ENCODE measurements at regions not wholly inside any gene's neighbourhood (a gene's known extent, or its start where the extent isn't known, plus 50 kb on each side); places are given as distances from the start of the nearest gene placed in this dataset.

DNA sequence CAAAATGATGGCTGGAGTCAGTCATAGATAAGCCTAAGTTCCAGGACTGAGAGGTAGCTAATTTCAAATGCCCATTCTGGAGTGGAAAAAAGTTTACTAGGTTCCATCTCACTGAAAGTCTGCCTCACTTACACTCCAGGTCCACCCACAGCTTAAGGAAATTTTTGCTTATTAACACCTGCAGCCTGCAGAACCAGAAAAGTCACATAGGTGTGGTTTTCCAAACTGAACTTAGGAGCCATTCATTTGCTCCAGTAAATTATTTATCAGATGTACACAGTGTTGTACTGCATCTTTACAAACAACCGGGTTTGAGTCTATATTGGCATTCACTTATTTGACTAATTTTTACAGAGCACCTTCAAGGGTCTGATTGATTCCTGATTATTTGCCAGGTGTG is 157.4 kb upstream of the ARID2 start:
- TF ChIP-seq, protein P1, sequence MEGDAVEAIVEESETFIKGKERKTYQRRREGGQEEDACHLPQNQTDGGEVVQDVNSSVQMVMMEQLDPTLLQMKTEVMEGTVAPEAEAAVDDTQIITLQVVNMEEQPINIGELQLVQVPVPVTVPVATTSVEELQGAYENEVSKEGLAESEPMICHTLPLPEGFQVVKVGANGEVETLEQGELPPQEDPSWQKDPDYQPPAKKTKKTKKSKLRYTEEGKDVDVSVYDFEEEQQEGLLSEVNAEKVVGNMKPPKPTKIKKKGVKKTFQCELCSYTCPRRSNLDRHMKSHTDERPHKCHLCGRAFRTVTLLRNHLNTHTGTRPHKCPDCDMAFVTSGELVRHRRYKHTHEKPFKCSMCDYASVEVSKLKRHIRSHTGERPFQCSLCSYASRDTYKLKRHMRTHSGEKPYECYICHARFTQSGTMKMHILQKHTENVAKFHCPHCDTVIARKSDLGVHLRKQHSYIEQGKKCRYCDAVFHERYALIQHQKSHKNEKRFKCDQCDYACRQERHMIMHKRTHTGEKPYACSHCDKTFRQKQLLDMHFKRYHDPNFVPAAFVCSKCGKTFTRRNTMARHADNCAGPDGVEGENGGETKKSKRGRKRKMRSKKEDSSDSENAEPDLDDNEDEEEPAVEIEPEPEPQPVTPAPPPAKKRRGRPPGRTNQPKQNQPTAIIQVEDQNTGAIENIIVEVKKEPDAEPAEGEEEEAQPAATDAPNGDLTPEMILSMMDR (conservative IDR thresholded peaks at IDR 0.05): no peak
- no peak for TF ChIP-seq ZFX (IDR thresholded peaks at IDR 0.05)
